HEK293 (cell line): ENCODE measurements at regions not wholly inside any gene's neighbourhood (a gene's known extent, or its start where the extent isn't known, plus 50 kb on each side); places are given as distances from the start of the nearest gene placed in this dataset.

ENCODE experiments used
- CTCF ChIA-PET: fragments of 350-600 bp; formaldehyde crosslinking; extraction: SDS; loops from one replicate; lab custom pipeline; 2021; ENCODE audit warnings: antibody characterized with exemption; lab: Yijun Ruan, JAX
- POLR2A ChIA-PET: fragments of 300-600 bp; formaldehyde crosslinking; extraction: SDS; loops from one replicate; lab custom pipeline; 2020; ENCODE audit warnings: antibody characterized with exemption, inconsistent platforms; lab: Yijun Ruan, JAX
- H3K27ac ChIP-seq: fragments of 200-500 bp; sonication (Bioruptor generic); 2 replicates; pipeline ENCODE4 v1.5.1; 2014; ENCODE audit warnings: low read depth, low read length, control low read depth, inconsistent platforms; ENCODE audit errors: extremely low read depth
- H3K36me3 ChIP-seq, 2 experiments: fragments of 200-500 bp in 1 of 2; sonication (Bioruptor generic) in 1 of 2; 1 replicate in 1 of 2; 2 replicates in 1 of 2; pipeline ENCODE4 v1.5.1; 2014 to 2017; ENCODE audit warnings: inconsistent platforms in 2 of 2, low read length in 2 of 2; ENCODE audit not compliant: control insufficient read depth in 2 of 2, insufficient read depth in 1 of 2
- H3K4me1 ChIP-seq: fragments of 200-500 bp; sonication (Bioruptor generic); 2 replicates; pipeline ENCODE4 v1.5.1; 2014; ENCODE audit warnings: mild to moderate bottlenecking, low read length, inconsistent platforms; ENCODE audit not compliant: control insufficient read depth, insufficient read depth
- H3K4me3 ChIP-seq: 2 replicates; pipeline ENCODE4 v1.5.1; 2011; ENCODE audit warnings: low read depth, mild to moderate bottlenecking, control low read depth, low read length, moderate library complexity
- H3K9me3 ChIP-seq: fragments of 200-500 bp; sonication (Bioruptor generic); 2 replicates; pipeline ENCODE4 v1.5.1; 2014; ENCODE audit warnings: low read depth, low read length, inconsistent platforms; ENCODE audit not compliant: control insufficient read depth, insufficient read depth
- EGR2 ChIP-seq: fragments of 450-650 bp; formaldehyde crosslinking; IDR thresholded peaks from 2 replicates; pipeline ENCODE4 v1.5.1; 2016; ENCODE audit warnings: low read depth, missing biosample characterization, missing genetic modification characterization
- SP2 ChIP-seq: fragments of 450-650 bp; formaldehyde crosslinking; IDR thresholded peaks from 2 replicates; pipeline ENCODE4 v1.5.1; 2016; ENCODE audit warnings: missing biosample characterization, missing genetic modification characterization
- SP3 ChIP-seq: fragments of 450-650 bp; formaldehyde crosslinking; IDR thresholded peaks from 2 replicates; pipeline ENCODE4 v1.5.1; 2016; ENCODE audit warnings: missing biosample characterization, missing genetic modification characterization
- ZBTB21 ChIP-seq: fragments of 450-650 bp; formaldehyde crosslinking; IDR thresholded peaks from 2 replicates; pipeline ENCODE4 v1.5.1; 2017; ENCODE audit warnings: missing biosample characterization, missing genetic modification characterization
- ZBTB48 ChIP-seq: fragments of 450-650 bp; formaldehyde crosslinking; IDR thresholded peaks from 2 replicates; pipeline ENCODE4 v1.5.1; 2016; ENCODE audit warnings: missing biosample characterization, missing genetic modification characterization
- ZBTB7A ChIP-seq: fragments of 450-650 bp; formaldehyde crosslinking; IDR thresholded peaks from 2 replicates; pipeline ENCODE4 v1.5.1; 2016; ENCODE audit warnings: low read depth, missing biosample characterization, missing genetic modification characterization
- ZFHX2 ChIP-seq: fragments of 450-650 bp; formaldehyde crosslinking; conservative IDR thresholded peaks from 2 replicates; pipeline ENCODE4 v1.5.1; 2016; ENCODE audit warnings: missing biosample characterization, missing genetic modification characterization
- ZNF155 ChIP-seq: fragments of 450-650 bp; formaldehyde crosslinking; IDR thresholded peaks from 2 replicates; pipeline ENCODE4 v1.5.1; 2016; ENCODE audit warnings: missing biosample characterization, missing genetic modification characterization
- ZNF248 ChIP-seq: fragments of 450-650 bp; formaldehyde crosslinking; IDR thresholded peaks from 2 replicates; pipeline ENCODE4 v1.5.1; 2017; ENCODE audit warnings: missing biosample characterization, missing genetic modification characterization
- ZNF311 ChIP-seq: fragments of 450-650 bp; formaldehyde crosslinking; IDR thresholded peaks from 2 replicates; pipeline ENCODE4 v1.5.1; 2017; ENCODE audit warnings: missing biosample characterization, missing genetic modification characterization, borderline replicate concordance
- ZNF350 ChIP-seq: fragments of 450-650 bp; formaldehyde crosslinking; IDR thresholded peaks from 2 replicates; pipeline ENCODE4 v1.5.0; 2017; ENCODE audit warnings: missing biosample characterization, mild to moderate bottlenecking, missing genetic modification characterization
- ZNF433 ChIP-seq: fragments of 450-650 bp; formaldehyde crosslinking; IDR thresholded peaks from 2 replicates; pipeline ENCODE4 v1.5.1; 2016; ENCODE audit warnings: missing biosample characterization, missing genetic modification characterization, low read depth
- TF ChIP-seq, protein P1 (sequence below): fragments of 450-650 bp; formaldehyde crosslinking; IDR thresholded peaks from 2 replicates; pipeline ENCODE4 v1.5.1; 2017; ENCODE audit warnings: missing biosample characterization, mild to moderate bottlenecking, missing genetic modification characterization, moderate library complexity
- TF ChIP-seq, protein P2 (sequence below): fragments of 450-650 bp; formaldehyde crosslinking; IDR thresholded peaks from 2 replicates; pipeline ENCODE4 v1.5.1; 2016; ENCODE audit warnings: missing biosample characterization, missing genetic modification characterization, borderline replicate concordance
- TF ChIP-seq, protein P3 (sequence below): fragments of 450-650 bp; formaldehyde crosslinking; IDR thresholded peaks from 2 replicates; pipeline ENCODE4 v1.5.1; 2016; ENCODE audit warnings: missing biosample characterization, missing genetic modification characterization
- TF ChIP-seq, protein P4 (sequence below): fragments of 450-650 bp; formaldehyde crosslinking; IDR thresholded peaks from 2 replicates; pipeline ENCODE4 v1.5.1; 2016; ENCODE audit warnings: missing biosample characterization, missing genetic modification characterization
- TF ChIP-seq, protein P5 (sequence below): fragments of 450-650 bp; formaldehyde crosslinking; IDR thresholded peaks from 2 replicates; pipeline ENCODE4 v1.5.1; 2017; ENCODE audit warnings: missing biosample characterization, missing genetic modification characterization
- TF ChIP-seq, protein P6 (sequence below): fragments of 450-650 bp; formaldehyde crosslinking; IDR thresholded peaks from 2 replicates; pipeline ENCODE4 v1.5.1; 2016; ENCODE audit warnings: missing biosample characterization, missing genetic modification characterization
- TF ChIP-seq, protein P7 (sequence below): fragments of 450-650 bp; formaldehyde crosslinking; IDR thresholded peaks from 2 replicates; pipeline ENCODE4 v1.5.1; 2016; ENCODE audit warnings: missing biosample characterization, missing genetic modification characterization
- TF ChIP-seq, protein P8 (sequence below): fragments of 450-650 bp; formaldehyde crosslinking; IDR thresholded peaks from 2 replicates; pipeline ENCODE4 v1.5.1; 2016; ENCODE audit warnings: missing biosample characterization, missing genetic modification characterization

DNA sequence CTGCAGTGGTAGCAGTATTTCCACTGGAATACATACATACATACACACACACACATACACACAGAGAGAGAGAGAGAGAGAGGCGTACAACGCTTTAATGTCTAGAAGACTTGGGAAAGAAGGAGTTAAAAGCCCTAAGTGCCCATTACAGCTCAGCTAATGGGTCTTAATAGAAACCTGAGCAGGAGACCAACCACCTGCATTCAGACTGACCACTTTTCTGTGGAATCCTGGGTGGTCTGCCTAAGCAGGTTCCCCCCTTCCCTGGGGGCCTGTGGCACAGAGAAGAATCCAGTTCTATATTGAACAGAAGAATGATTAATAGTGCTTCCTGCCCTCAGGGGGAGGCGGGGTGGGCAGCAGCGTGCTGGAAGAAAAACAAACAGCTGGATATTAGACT, 312.4 kb upstream of the PRKD1 start (continued):
- TF ChIP-seq, protein P1, sequence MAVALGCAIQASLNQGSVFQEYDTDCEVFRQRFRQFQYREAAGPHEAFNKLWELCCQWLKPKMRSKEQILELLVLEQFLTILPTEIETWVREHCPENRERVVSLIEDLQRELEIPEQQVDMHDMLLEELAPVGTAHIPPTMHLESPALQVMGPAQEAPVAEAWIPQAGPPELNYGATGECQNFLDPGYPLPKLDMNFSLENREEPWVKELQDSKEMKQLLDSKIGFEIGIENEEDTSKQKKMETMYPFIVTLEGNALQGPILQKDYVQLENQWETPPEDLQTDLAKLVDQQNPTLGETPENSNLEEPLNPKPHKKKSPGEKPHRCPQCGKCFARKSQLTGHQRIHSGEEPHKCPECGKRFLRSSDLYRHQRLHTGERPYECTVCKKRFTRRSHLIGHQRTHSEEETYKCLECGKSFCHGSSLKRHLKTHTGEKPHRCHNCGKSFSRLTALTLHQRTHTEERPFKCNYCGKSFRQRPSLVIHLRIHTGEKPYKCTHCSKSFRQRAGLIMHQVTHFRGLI (tag by site-specific recombination) = no peak
- TF ChIP-seq ZBTB48 (tag by site-specific recombination) (no peak), ZNF433 (tag by site-specific recombination) (no peak), ZBTB7A (tag by site-specific recombination) (no peak), SP2 (tag by site-specific recombination) (no peak), ZNF311 (no peak)
- TF ChIP-seq, protein P2, sequence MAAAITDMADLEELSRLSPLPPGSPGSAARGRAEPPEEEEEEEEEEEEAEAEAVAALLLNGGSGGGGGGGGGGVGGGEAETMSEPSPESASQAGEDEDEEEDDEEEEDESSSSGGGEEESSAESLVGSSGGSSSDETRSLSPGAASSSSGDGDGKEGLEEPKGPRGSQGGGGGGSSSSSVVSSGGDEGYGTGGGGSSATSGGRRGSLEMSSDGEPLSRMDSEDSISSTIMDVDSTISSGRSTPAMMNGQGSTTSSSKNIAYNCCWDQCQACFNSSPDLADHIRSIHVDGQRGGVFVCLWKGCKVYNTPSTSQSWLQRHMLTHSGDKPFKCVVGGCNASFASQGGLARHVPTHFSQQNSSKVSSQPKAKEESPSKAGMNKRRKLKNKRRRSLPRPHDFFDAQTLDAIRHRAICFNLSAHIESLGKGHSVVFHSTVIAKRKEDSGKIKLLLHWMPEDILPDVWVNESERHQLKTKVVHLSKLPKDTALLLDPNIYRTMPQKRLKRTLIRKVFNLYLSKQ = no peak
- TF ChIP-seq, protein P3, sequence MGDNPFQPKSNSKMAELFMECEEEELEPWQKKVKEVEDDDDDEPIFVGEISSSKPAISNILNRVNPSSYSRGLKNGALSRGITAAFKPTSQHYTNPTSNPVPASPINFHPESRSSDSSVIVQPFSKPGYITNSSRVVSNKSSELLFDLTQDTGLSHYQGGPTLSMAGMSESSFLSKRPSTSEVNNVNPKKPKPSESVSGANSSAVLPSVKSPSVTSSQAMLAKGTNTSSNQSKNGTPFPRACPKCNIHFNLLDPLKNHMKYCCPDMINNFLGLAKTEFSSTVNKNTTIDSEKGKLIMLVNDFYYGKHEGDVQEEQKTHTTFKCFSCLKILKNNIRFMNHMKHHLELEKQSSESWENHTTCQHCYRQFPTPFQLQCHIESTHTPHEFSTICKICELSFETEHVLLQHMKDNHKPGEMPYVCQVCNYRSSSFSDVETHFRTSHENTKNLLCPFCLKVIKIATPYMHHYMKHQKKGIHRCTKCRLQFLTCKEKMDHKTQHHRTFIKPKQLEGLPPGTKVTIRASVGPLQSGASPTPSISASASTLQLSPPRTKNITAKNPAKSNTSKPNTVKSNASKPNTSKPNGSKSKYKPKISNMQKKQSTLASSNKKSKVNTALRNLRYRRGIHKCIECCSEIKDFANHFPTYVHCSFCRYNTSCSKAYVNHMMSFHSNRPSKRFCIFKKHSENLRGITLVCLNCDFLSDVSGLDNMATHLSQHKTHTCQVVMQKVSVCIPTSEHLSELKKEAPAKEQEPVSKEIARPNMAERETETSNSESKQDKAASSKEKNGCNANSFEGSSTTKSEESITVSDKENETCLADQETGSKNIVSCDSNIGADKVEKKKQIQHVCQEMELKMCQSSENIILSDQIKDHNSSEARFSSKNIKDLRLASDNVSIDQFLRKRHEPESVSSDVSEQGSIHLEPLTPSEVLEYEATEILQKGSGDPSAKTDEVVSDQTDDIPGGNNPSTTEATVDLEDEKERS = no peak

DNA sequence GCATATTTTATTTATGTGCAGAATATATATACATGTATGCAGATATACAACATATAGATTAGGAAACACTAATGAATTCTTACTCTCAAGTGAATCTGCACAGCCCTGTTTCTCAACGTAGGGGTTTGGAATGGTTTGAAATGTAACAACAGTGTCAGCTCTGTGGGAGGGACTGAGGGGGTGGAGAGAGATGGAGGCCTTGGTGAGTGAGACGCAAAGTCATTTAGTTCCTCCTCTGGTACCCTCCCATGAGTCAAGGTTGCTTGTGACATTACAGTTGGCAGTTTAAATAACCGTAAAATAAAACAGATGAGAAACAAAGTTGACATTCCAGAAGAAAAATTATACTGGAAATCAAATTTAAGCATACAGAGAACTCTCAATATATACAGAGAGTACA, 313.0 kb upstream of the PRKD1 start:
- ChIA-PET CTCF (interaction anchor here (1.2 kb wide), 1 partner anchor 30 kb away, joined by 4 read pairs; no protein-coding TSS in a partner anchor), POLR2A (no interaction called here)
- no peaks in the 10 kb centered on the region for H3K9me3 ChIP-seq
- no peaks in the 10 kb centered on the region for H3K36me3 ChIP-seq
- TF ChIP-seq, protein P4, sequence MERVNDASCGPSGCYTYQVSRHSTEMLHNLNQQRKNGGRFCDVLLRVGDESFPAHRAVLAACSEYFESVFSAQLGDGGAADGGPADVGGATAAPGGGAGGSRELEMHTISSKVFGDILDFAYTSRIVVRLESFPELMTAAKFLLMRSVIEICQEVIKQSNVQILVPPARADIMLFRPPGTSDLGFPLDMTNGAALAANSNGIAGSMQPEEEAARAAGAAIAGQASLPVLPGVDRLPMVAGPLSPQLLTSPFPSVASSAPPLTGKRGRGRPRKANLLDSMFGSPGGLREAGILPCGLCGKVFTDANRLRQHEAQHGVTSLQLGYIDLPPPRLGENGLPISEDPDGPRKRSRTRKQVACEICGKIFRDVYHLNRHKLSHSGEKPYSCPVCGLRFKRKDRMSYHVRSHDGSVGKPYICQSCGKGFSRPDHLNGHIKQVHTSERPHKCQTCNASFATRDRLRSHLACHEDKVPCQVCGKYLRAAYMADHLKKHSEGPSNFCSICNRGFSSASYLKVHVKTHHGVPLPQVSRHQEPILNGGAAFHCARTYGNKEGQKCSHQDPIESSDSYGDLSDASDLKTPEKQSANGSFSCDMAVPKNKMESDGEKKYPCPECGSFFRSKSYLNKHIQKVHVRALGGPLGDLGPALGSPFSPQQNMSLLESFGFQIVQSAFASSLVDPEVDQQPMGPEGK (tag by site-specific recombination) = no peak
- TF ChIP-seq ZFHX2 (tag by site-specific recombination) = 0 out of 2 replicates have a peak, but pooled peaks have one; percentile 24
- no peak overlapping the region for H3K4me3 ChIP-seq
- no peak overlapping the region for H3K27ac ChIP-seq
- no peaks in the 10 kb centered on the region for H3K4me1 ChIP-seq

DNA sequence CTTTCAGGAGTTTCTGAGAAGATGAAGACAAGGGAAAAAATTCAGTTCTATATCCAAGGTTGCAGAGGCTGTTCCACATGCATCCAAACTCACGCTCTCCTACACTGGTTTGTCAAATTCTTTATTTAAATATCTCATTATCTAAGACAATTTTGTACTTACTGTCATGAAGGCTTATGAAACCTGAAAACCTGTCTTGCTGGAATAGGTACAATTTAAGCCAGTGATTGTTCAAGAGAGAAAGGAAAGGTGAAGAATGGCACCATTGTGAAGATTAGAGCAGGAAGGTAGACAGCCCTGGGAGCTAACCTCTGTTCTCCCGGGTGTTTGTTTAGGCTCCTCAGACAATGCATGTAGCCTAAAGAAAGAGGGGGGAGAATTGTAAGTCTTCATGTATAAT, 315.1 kb upstream of the PRKD1 start:
- Histone ChIP-seq H3K27ac (no peak overlapping the region), H3K9me3 (no peaks in the 10 kb centered on the region), H3K4me3 (no peak overlapping the region), H3K36me3 (no peaks in the 10 kb centered on the region), H3K4me1 (no peaks in the 10 kb centered on the region)
- POLR2A ChIA-PET = no interaction called here
- CTCF ChIA-PET = interaction anchor here (0.6 to 1.2 kb wide), 2 partner anchors 28 to 38 kb away, joined by 4 to 7 read pairs; no protein-coding TSS in a partner anchor
- TF ChIP-seq ZNF350 (tag by site-specific recombination) (no peak), ZNF155 (tag by site-specific recombination) (no peak), SP3 (tag by site-specific recombination) (no peak), ZNF248 (no peak), EGR2 (tag by site-specific recombination) (no peak), ZBTB7A (tag by site-specific recombination) (no peak), ZBTB21 (tag by site-specific recombination) (no peak), ZNF311 (no peak)
- TF ChIP-seq, protein P5, sequence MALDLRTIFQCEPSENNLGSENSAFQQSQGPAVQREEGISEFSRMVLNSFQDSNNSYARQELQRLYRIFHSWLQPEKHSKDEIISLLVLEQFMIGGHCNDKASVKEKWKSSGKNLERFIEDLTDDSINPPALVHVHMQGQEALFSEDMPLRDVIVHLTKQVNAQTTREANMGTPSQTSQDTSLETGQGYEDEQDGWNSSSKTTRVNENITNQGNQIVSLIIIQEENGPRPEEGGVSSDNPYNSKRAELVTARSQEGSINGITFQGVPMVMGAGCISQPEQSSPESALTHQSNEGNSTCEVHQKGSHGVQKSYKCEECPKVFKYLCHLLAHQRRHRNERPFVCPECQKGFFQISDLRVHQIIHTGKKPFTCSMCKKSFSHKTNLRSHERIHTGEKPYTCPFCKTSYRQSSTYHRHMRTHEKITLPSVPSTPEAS (tag by site-specific recombination) = no peak
- TF ChIP-seq, protein P6, sequence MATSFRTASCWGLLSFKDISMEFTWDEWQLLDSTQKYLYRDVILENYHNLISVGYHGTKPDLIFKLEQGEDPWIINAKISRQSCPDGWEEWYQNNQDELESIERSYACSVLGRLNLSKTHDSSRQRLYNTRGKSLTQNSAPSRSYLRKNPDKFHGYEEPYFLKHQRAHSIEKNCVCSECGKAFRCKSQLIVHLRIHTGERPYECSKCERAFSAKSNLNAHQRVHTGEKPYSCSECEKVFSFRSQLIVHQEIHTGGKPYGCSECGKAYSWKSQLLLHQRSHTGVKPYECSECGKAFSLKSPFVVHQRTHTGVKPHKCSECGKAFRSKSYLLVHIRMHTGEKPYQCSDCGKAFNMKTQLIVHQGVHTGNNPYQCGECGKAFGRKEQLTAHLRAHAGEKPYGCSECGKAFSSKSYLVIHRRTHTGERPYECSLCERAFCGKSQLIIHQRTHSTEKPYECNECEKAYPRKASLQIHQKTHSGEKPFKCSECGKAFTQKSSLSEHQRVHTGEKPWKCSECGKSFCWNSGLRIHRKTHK (tag by site-specific recombination) = no peak
- TF ChIP-seq, protein P7, sequence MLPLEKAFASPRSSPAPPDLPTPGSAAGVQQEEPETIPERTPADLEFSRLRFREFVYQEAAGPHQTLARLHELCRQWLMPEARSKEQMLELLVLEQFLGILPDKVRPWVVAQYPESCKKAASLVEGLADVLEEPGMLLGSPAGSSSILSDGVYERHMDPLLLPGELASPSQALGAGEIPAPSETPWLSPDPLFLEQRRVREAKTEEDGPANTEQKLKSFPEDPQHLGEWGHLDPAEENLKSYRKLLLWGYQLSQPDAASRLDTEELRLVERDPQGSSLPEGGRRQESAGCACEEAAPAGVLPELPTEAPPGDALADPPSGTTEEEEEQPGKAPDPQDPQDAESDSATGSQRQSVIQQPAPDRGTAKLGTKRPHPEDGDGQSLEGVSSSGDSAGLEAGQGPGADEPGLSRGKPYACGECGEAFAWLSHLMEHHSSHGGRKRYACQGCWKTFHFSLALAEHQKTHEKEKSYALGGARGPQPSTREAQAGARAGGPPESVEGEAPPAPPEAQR (tag by site-specific recombination) = no peak
- TF ChIP-seq, protein P8, sequence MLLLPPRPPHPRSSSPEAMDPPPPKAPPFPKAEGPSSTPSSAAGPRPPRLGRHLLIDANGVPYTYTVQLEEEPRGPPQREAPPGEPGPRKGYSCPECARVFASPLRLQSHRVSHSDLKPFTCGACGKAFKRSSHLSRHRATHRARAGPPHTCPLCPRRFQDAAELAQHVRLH = no peak
